ENCODE measurements at regions not wholly inside any gene's neighbourhood (a gene's known extent, or its start where the extent isn't known, plus 50 kb on each side); places are given as distances from the start of the nearest gene placed in this dataset.
A peak's percentile ranks its signal among the peaks of the same experiment; 100 is the strongest.

GRCh38 chr1:96966536-96967138 is 245.1 kb downstream of the PTBP2 start:
- DNase-seq: peak; percentile 67

- DNase-seq: no peak
Observed at GRCh38 chr1:96967311-96967710, 245.7 kb downstream of the PTBP2 start.

GRCh38 chr1:96968541-96968940 is 247.0 kb downstream of the PTBP2 start:
- no peak for DNase-seq

- DNase-seq: no peak
Observed at GRCh38 chr1:96968983-96969382, 247.4 kb downstream of the PTBP2 start.

GRCh38 chr1:96969656-96970163 is 248.1 kb downstream of the PTBP2 start:
- no peak for DNase-seq

- DNase-seq: no peak
Observed at GRCh38 chr1:96971439-96971838, 249.9 kb downstream of the PTBP2 start.

GRCh38 chr1:96971849-96972602 is 250.4 kb downstream of the PTBP2 start:
- DNase-seq: no peak

GRCh38 chr1:96973605-96974004 is 252.0 kb downstream of the PTBP2 start:
- DNase-seq: no peak

- DNase-seq: no peak
Observed at GRCh38 chr1:96978444-96978843, 256.9 kb downstream of the PTBP2 start.

- DNase-seq: no peak
Observed at GRCh38 chr1:96978901-96979300, 257.3 kb downstream of the PTBP2 start.

GRCh38 chr1:96979304-96980268 is 258.0 kb downstream of the PTBP2 start:
- DNase-seq: no peak

GRCh38 chr1:96980448-96980847 is 258.9 kb downstream of the PTBP2 start:
- DNase-seq: no peak

GRCh38 chr1:96981181-96981580 is 259.6 kb downstream of the PTBP2 start:
- no peak for DNase-seq

- no peak for DNase-seq
Observed at GRCh38 chr1:96982118-96982517, 260.5 kb downstream of the PTBP2 start.

GRCh38 chr1:96983866-96984265 is 262.3 kb downstream of the PTBP2 start:
- no peak for DNase-seq

GRCh38 chr1:96987186-96987703 is 265.7 kb downstream of the PTBP2 start:
- no peak for DNase-seq

- no peak for DNase-seq
Observed at GRCh38 chr1:96989302-96989701, 267.7 kb downstream of the PTBP2 start.

GRCh38 chr1:96990136-96990535 is 268.6 kb downstream of the PTBP2 start:
- DNase-seq: no peak

GRCh38 chr1:96991261-96991660 is 269.7 kb downstream of the PTBP2 start:
- no peak for DNase-seq

GRCh38 chr1:96992871-96993270 is 271.3 kb downstream of the PTBP2 start:
- no peak for DNase-seq

- DNase-seq: no peak
Observed at GRCh38 chr1:96995351-96995750, 273.8 kb downstream of the PTBP2 start.

- DNase-seq: no peak
Observed at GRCh38 chr1:96996001-96996400, 274.4 kb downstream of the PTBP2 start.

GRCh38 chr1:96997717-96998116 is 276.1 kb downstream of the PTBP2 start:
- no peak for DNase-seq

Measured in T-helper 9 cell (primary cell).